SK-N-SH (cell line): ENCODE measurements at regions not wholly inside any gene's neighbourhood (a gene's known extent, or its start where the extent isn't known, plus 50 kb on each side); places are given as distances from the start of the nearest gene placed in this dataset.

ENCODE experiments used
- CTCF ChIA-PET: fragments of 300-600, 350-600 bp; formaldehyde crosslinking; extraction: SDS; loops from one replicate; lab custom pipeline; 2021; lab: Yijun Ruan, JAX
- POLR2A ChIA-PET: fragments of 350-600 bp; sonication (Branson Sonifier 250); formaldehyde crosslinking; extraction: SDS; loops from one replicate; lab custom pipeline; 2020; ENCODE audit warnings: antibody characterized with exemption, inconsistent platforms; lab: Yijun Ruan, JAX
- DNase-seq: peaks from one replicate; pipeline ENCODE4 v3.0.0; 2012
- H2AFZ ChIP-seq: fragments of 200-600 bp; sonication (generic); 2 replicates; pipeline ENCODE4 v1.8.1; 2016; ENCODE audit warnings: antibody characterized with exemption, mild to moderate bottlenecking, low read depth
- H3F3A ChIP-seq: fragments of 200-600 bp; sonication (generic); replicated peaks from 2 replicates; pipeline ENCODE3; 2016; ENCODE audit warnings: antibody characterized with exemption, mild to moderate bottlenecking; ENCODE audit not compliant: insufficient read depth
- H3K27ac ChIP-seq, 2 experiments: fragments of 200-500 bp in 1 of 2; fragments of 200-600 bp in 1 of 2; sonication (Bioruptor generic) in 1 of 2; sonication (generic), shearing (Covaris generic) in 1 of 2; 2 replicates each; pipeline versions ENCODE4 v1.5.1 to v1.6.1; 2014 to 2016; ENCODE audit warnings: low read depth in 2 of 2, inconsistent platforms in 1 of 2, low read length in 1 of 2, mild to moderate bottlenecking in 1 of 2, mixed read lengths in 1 of 2
- H3K27me3 ChIP-seq: fragments of 200-600 bp; sonication (generic), shearing (Covaris generic); 2 replicates; pipeline ENCODE4 v1.6.1; 2016; ENCODE audit warnings: mixed run types; ENCODE audit not compliant: insufficient read depth
- H3K36me3 ChIP-seq, 2 experiments: fragments of 200-500 bp in 1 of 2; fragments of 200-600 bp in 1 of 2; sonication (Bioruptor generic) in 1 of 2; sonication (generic) in 1 of 2; replicated peaks in 1 of 2; 2 replicates each; pipeline versions ENCODE3 to v1.5.1; 2014 to 2016; ENCODE audit warnings: low read length in 1 of 2, mild to moderate bottlenecking in 1 of 2; ENCODE audit not compliant: insufficient read depth in 2 of 2, control insufficient read depth in 1 of 2
- H3K4me1 ChIP-seq, 2 experiments: fragments of 200-500 bp in 1 of 2; fragments of 200-600 bp in 1 of 2; sonication (Bioruptor generic) in 1 of 2; sonication (generic), shearing (Covaris generic) in 1 of 2; 2 replicates each; pipeline versions ENCODE4 v1.5.1 to v1.6.1; 2014 to 2016; ENCODE audit warnings: low read depth in 1 of 2, low read length in 1 of 2, mixed run types in 1 of 2; ENCODE audit not compliant: insufficient read depth in 2 of 2, control insufficient read depth in 1 of 2
- H3K4me2 ChIP-seq: fragments of 200-600 bp; sonication (generic), shearing (Covaris generic); 2 replicates; pipeline ENCODE4 v1.6.1; 2017; ENCODE audit warnings: mixed run types
- H3K4me3 ChIP-seq, 2 experiments: fragments of 200-500 bp in 1 of 2; fragments of 200-600 bp in 1 of 2; sonication (Bioruptor generic) in 1 of 2; sonication (generic), shearing (Covaris generic) in 1 of 2; 2 replicates each; pipeline versions ENCODE4 v1.5.1 to v1.8.1; 2014 to 2016; ENCODE audit warnings: low read depth in 2 of 2, inconsistent platforms in 1 of 2, low read length in 1 of 2, mild to moderate bottlenecking in 1 of 2, mixed read lengths in 1 of 2, moderate library complexity in 1 of 2
- H3K79me2 ChIP-seq: fragments of 200-600 bp; sonication (generic); 2 replicates; pipeline ENCODE4 v1.8.1; 2017; ENCODE audit warnings: mild to moderate bottlenecking; ENCODE audit not compliant: insufficient read depth
- H3K9ac ChIP-seq: fragments of 200-600 bp; sonication (generic); 2 replicates; pipeline ENCODE4 v1.6.1; 2017; ENCODE audit warnings: mixed run types
- H3K9me2 ChIP-seq: fragments of 200-600 bp; sonication (generic); 2 replicates; pipeline ENCODE4 v1.6.1; 2017; ENCODE audit warnings: mixed run types
- H3K9me3 ChIP-seq: fragments of 200-600 bp; sonication (generic); 2 replicates; pipeline ENCODE4 v1.6.1; 2017; ENCODE audit warnings: mixed run types, mild to moderate bottlenecking, moderate library complexity
- H4K20me1 ChIP-seq: fragments of 200-600 bp; sonication (generic); 2 replicates; pipeline ENCODE4 v1.6.1; 2017; ENCODE audit warnings: mild to moderate bottlenecking, mixed run types; ENCODE audit not compliant: insufficient read depth
- EZH2phosphoT487 ChIP-seq: fragments of 200-600 bp; sonication (generic); IDR thresholded peaks from 2 replicates; pipeline ENCODE4 v1.6.1; 2017; ENCODE audit warnings: low read depth, mixed run types, mild to moderate bottlenecking, antibody characterized with exemption, moderate library complexity, borderline replicate concordance
- GABPA ChIP-seq: IDR thresholded peaks from 2 replicates; pipeline ENCODE4 v1.4.0; 2012; ENCODE audit warnings: low read depth, mild to moderate bottlenecking
- MEF2A ChIP-seq: IDR thresholded peaks from 2 replicates; pipeline ENCODE4 v1.4.0; 2012; ENCODE audit warnings: low read depth, borderline replicate concordance
- NFIC ChIP-seq: IDR thresholded peaks from 2 replicates; pipeline ENCODE4 v1.4.0; 2012; ENCODE audit warnings: borderline replicate concordance
- POLR2AphosphoS5 ChIP-seq: IDR thresholded peaks from 2 replicates; pipeline ENCODE4 v1.6.1; 2012; ENCODE audit warnings: low read depth, low read length
- RFX5 ChIP-seq: IDR thresholded peaks from 2 replicates; pipeline ENCODE4 v1.6.1; 2012; ENCODE audit warnings: mild to moderate bottlenecking, improper control_type of control experiment, low read length
- SIN3A ChIP-seq: IDR thresholded peaks from 2 replicates; pipeline ENCODE4 v1.6.1; 2012; ENCODE audit warnings: low read depth, mild to moderate bottlenecking, low read length, moderate library complexity, borderline replicate concordance
- TCF12 ChIP-seq: IDR thresholded peaks from 2 replicates; pipeline ENCODE4 v1.4.0; 2012
- TEAD4 ChIP-seq: IDR thresholded peaks from 2 replicates; pipeline ENCODE4 v1.4.0; 2012; ENCODE audit warnings: mild to moderate bottlenecking, borderline replicate concordance; ENCODE audit not compliant: insufficient read depth
- USF1 ChIP-seq: IDR thresholded peaks from 2 replicates; pipeline ENCODE4 v1.4.0; 2012; ENCODE audit warnings: low read depth, borderline replicate concordance
- YY1 ChIP-seq: IDR thresholded peaks from 2 replicates; pipeline ENCODE4 v1.4.0; 2012; ENCODE audit warnings: low read depth, mild to moderate bottlenecking
- WGBS: methylation state at CpG from one replicate; pipeline ENCODE4 v1.1.6; 2017; ENCODE audit warnings: low lambda C conversion rate; 5-methylcytosine and 5-hydroxymethylcytosine counted together
- TF ChIP-seq, protein P1 (sequence below): IDR thresholded peaks from 2 replicates; pipeline ENCODE4 v1.6.1; 2012; ENCODE audit warnings: mild to moderate bottlenecking, low read depth, low read length, moderate library complexity

GRCh38 chrX:125378205-125378604 lies 58.5 kb downstream of the TEX13C start:
- Histone ChIP-seq H3K4me3 (no peak overlapping the region), H3K9me2 (no peaks in the 10 kb centered on the region), H4K20me1 (no peaks in the 10 kb centered on the region), H3K9ac (no peak overlapping the region), H3K36me3 (no peaks in the 10 kb centered on the region), H3K9me3 (no peaks in the 10 kb centered on the region), H3K79me2 (no peaks in the 10 kb centered on the region)
- ChIA-PET POLR2A (no interaction called here), CTCF (no interaction called here)
- no peak for DNase-seq
- TF ChIP-seq SIN3A = no peak
- TF ChIP-seq GABPA = no peak
- no peak for TF ChIP-seq POLR2AphosphoS5
- TF ChIP-seq EZH2phosphoT487 = no peak
- TF ChIP-seq, protein P1, sequence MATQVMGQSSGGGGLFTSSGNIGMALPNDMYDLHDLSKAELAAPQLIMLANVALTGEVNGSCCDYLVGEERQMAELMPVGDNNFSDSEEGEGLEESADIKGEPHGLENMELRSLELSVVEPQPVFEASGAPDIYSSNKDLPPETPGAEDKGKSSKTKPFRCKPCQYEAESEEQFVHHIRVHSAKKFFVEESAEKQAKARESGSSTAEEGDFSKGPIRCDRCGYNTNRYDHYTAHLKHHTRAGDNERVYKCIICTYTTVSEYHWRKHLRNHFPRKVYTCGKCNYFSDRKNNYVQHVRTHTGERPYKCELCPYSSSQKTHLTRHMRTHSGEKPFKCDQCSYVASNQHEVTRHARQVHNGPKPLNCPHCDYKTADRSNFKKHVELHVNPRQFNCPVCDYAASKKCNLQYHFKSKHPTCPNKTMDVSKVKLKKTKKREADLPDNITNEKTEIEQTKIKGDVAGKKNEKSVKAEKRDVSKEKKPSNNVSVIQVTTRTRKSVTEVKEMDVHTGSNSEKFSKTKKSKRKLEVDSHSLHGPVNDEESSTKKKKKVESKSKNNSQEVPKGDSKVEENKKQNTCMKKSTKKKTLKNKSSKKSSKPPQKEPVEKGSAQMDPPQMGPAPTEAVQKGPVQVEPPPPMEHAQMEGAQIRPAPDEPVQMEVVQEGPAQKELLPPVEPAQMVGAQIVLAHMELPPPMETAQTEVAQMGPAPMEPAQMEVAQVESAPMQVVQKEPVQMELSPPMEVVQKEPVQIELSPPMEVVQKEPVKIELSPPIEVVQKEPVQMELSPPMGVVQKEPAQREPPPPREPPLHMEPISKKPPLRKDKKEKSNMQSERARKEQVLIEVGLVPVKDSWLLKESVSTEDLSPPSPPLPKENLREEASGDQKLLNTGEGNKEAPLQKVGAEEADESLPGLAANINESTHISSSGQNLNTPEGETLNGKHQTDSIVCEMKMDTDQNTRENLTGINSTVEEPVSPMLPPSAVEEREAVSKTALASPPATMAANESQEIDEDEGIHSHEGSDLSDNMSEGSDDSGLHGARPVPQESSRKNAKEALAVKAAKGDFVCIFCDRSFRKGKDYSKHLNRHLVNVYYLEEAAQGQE = no peak
- TF ChIP-seq YY1 = no peak
- TF ChIP-seq, all 33 proteins: peak for 0
- H2AFZ ChIP-seq = no peak overlapping the region
- no peaks in the 10 kb centered on the region for H3K4me1 ChIP-seq
- H3K4me2 ChIP-seq = no peak overlapping the region
- WGBS = 11% methylated on average over 4 of the region's 4 CpGs
- no peak overlapping the region for H3K27ac ChIP-seq
- no peaks in the 10 kb centered on the region for H3F3A ChIP-seq
- no peaks in the 10 kb centered on the region for H3K27me3 ChIP-seq

DNA sequence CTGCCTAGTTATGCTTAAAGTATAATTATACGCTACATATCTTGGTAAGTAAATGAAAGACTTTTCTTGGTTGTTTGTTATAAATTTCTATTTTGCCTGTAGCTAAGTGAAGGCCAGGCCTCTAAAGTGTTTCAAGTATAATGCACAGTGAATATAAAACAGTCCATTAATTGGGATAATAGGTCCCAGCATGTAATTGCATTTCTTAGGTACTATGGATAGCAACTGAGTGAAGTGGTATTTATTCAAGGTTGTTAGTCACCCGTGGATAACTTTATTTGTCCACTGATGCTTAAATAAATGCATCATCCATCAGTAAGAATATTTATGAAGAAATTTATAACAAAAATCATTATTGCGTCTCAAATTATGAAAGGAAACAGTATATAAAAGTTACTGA lies 59.1 kb downstream of the TEX13C start:
- Histone ChIP-seq H4K20me1 (no peaks in the 10 kb centered on the region), H3K9ac (no peak overlapping the region), H3K36me3 (no peaks in the 10 kb centered on the region), H3F3A (no peaks in the 10 kb centered on the region), H3K4me2 (no peak overlapping the region), H3K79me2 (no peaks in the 10 kb centered on the region), H3K27ac (no peak overlapping the region), H3K4me3 (no peak overlapping the region), H3K9me3 (no peaks in the 10 kb centered on the region), H3K9me2 (no peaks in the 10 kb centered on the region), H2AFZ (no peak overlapping the region), H3K27me3 (no peaks in the 10 kb centered on the region), H3K4me1 (no peaks in the 10 kb centered on the region)
- DNase-seq = no peak
- CTCF ChIA-PET = no interaction called here
- TF ChIP-seq TEAD4 (no peak), NFIC (no peak), POLR2AphosphoS5 (no peak), RFX5 (no peak), MEF2A (no peak), TCF12 (no peak), USF1 (no peak)
- POLR2A ChIA-PET = no interaction called here
- 19% methylated on average over 3 of the region's 3 CpGs for WGBS
